ENCODE measurements at regions not wholly inside any gene's neighbourhood (a gene's known extent, or its start where the extent isn't known, plus 50 kb on each side); places are given as distances from the start of the nearest gene placed in this dataset.
"Not testable (repeated sequence)": the region's sequence is repeated elsewhere in the genome, so short reads cannot be mapped to it uniquely, and the experiment has no call there.

GRCh38 chr5:127222571-127223156 is 67.9 kb upstream of the MEGF10 start:
- H3K9me3 ChIP-seq (ENCODE audit: low read depth, low read length, poor library complexity, severe bottlenecking); H3K27ac ChIP-seq (ENCODE audit: low read depth, low read length, poor library complexity, severe bottlenecking); H3K36me3 ChIP-seq (ENCODE audit: insufficient read depth, low read length, poor library complexity, severe bottlenecking); H3K27me3 ChIP-seq (replicated peaks; ENCODE audit: insufficient read depth, low read depth, low read length, poor library complexity); DNase-seq (ENCODE audit: low spot score); CTCF ChIA-PET; H3K4me1 ChIP-seq (ENCODE audit: insufficient read depth, low read length, poor library complexity, severe bottlenecking); intact Hi-C loops (cut with micrococcal nuclease; ENCODE audit: unreplicated experiment); BruUV-seq (replicated peaks); H3K4me3 ChIP-seq (ENCODE audit: low read depth, low read length, poor library complexity, severe bottlenecking); POLR2A ChIA-PET (ENCODE audit: low non-redundant PET): not testable (repeated sequence)

GRCh38 chr5:127223256-127223974 is 67.2 kb upstream of the MEGF10 start:
- CTCF ChIA-PET, result no interaction called here
- no peak for DNase-seq (ENCODE audit: low spot score)
- no TSS peak for BruUV-seq (replicated peaks)
- H3K27me3 ChIP-seq (replicated peaks; ENCODE audit: insufficient read depth, low read depth, low read length, poor library complexity), result peaks cover 14% of the 10 kb centered on the region
- no peak for TF ChIP-seq EZH2 (IDR thresholded peaks at IDR 0.05; ENCODE audit: borderline replicate concordance, low read depth, low read length, poor library complexity, severe bottlenecking)
- TF ChIP-seq, protein P1, sequence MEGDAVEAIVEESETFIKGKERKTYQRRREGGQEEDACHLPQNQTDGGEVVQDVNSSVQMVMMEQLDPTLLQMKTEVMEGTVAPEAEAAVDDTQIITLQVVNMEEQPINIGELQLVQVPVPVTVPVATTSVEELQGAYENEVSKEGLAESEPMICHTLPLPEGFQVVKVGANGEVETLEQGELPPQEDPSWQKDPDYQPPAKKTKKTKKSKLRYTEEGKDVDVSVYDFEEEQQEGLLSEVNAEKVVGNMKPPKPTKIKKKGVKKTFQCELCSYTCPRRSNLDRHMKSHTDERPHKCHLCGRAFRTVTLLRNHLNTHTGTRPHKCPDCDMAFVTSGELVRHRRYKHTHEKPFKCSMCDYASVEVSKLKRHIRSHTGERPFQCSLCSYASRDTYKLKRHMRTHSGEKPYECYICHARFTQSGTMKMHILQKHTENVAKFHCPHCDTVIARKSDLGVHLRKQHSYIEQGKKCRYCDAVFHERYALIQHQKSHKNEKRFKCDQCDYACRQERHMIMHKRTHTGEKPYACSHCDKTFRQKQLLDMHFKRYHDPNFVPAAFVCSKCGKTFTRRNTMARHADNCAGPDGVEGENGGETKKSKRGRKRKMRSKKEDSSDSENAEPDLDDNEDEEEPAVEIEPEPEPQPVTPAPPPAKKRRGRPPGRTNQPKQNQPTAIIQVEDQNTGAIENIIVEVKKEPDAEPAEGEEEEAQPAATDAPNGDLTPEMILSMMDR (conservative IDR thresholded peaks at IDR 0.05; ENCODE audit: low read depth, low read length), result no peak
- no peaks in the 10 kb centered on the region for H3K36me3 ChIP-seq (ENCODE audit: insufficient read depth, low read length, poor library complexity, severe bottlenecking)
- no peak overlapping the region for H3K27ac ChIP-seq (ENCODE audit: low read depth, low read length, poor library complexity, severe bottlenecking)
- H3K4me1 ChIP-seq (ENCODE audit: insufficient read depth, low read length, poor library complexity, severe bottlenecking), result no peaks in the 10 kb centered on the region
- POLR2A ChIA-PET (ENCODE audit: low non-redundant PET), result no interaction called here
- H3K9me3 ChIP-seq (ENCODE audit: low read depth, low read length, poor library complexity, severe bottlenecking), result no peaks in the 10 kb centered on the region
- H3K4me3 ChIP-seq (ENCODE audit: low read depth, low read length, poor library complexity, severe bottlenecking), result no peak overlapping the region
- intact Hi-C loops (cut with micrococcal nuclease; ENCODE audit: unreplicated experiment), result no loop called here

DNA sequence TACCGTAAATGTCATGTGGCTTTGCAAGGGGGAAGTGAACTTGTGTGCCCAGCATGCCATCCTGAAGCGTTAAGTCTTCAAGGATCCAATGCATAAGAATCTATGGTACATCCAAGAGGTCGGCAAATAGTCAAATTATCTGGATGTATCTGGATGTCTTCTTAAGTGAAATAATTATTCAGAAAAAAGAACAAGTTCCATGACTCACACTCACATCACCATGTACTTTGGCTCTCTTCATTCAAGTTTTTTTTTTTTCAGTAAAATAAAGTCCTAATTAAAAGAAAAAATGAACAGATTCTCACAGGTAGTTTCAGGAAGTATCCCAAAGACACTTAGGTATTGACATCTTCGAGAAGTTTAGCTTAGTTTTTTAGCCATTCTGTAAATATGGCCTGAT is 62.7 kb upstream of the MEGF10 start:
- no peak overlapping the region for H3K4me3 ChIP-seq (ENCODE audit: low read depth, low read length, poor library complexity, severe bottlenecking)
- CTCF ChIA-PET, result no interaction called here
- no peaks in the 10 kb centered on the region for H3K4me1 ChIP-seq (ENCODE audit: insufficient read depth, low read length, poor library complexity, severe bottlenecking)
- no peaks in the 10 kb centered on the region for H3K36me3 ChIP-seq (ENCODE audit: insufficient read depth, low read length, poor library complexity, severe bottlenecking)
- no peak overlapping the region for H3K27ac ChIP-seq (ENCODE audit: low read depth, low read length, poor library complexity, severe bottlenecking)
- H3K27me3 ChIP-seq (replicated peaks; ENCODE audit: insufficient read depth, low read depth, low read length, poor library complexity), result peaks cover 41% of the 10 kb centered on the region
- no TSS peak for BruUV-seq (replicated peaks)
- no peak for DNase-seq (ENCODE audit: low spot score)
- POLR2A ChIA-PET (ENCODE audit: low non-redundant PET), result no interaction called here
- H3K9me3 ChIP-seq (ENCODE audit: low read depth, low read length, poor library complexity, severe bottlenecking), result no peaks in the 10 kb centered on the region
- TF ChIP-seq, protein P1 (conservative IDR thresholded peaks at IDR 0.05; ENCODE audit: low read depth, low read length), result no peak
- no peak for TF ChIP-seq EZH2 (IDR thresholded peaks at IDR 0.05; ENCODE audit: borderline replicate concordance, low read depth, low read length, poor library complexity, severe bottlenecking)
- intact Hi-C loops (cut with micrococcal nuclease; ENCODE audit: unreplicated experiment), result no loop called here

Measured in A673 (cell line).